GM18907 (cell line): ENCODE measurements at regions not wholly inside any gene's neighbourhood (a gene's known extent, or its start where the extent isn't known, plus 50 kb on each side); places are given as distances from the start of the nearest gene placed in this dataset.
A peak's percentile ranks its signal among the peaks of the same experiment; 100 is the strongest.

Source experiments
- ATAC-seq: cut with Tn5 transposase; IDR thresholded peaks from one replicate; pipeline ENCODE4 v1.9.1; 2021; ENCODE audit warnings: mild to moderate bottlenecking, moderate library complexity; ENCODE audit not compliant: unreplicated experiment

DNA sequence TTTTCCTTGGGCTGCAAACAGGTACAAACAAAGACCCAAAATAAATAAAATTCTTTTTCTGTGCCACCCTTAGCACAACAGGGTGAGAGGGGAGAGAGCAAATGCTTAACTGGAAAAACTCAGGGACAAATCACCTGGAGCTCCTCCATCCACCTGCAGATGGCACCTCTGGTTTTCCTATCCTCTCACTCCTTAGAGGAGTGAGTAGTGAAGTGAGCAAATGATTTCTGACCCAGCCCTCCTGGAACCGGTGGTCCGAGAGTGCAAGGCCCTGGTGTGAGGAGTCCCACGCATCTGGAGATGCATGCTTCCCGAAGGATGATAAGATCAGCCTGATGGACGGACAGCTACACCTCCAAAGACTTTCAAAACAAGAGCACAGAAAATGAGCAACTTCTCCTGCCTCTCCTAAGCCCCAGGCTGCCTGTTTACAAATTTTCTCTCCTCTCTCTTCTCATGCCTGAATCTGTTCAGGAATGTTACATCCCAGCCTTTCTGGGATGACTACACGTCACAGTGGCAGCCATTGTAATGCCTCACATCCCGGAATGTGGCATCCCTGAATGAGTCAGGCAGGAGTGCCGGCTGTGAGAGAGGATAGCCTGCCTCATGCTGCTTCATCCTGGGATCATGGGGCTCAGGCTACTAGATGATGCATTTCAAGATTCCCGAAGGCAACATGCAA is 86.4 kb downstream of the ADRB2 start:
- ATAC-seq, result no peak

DNA sequence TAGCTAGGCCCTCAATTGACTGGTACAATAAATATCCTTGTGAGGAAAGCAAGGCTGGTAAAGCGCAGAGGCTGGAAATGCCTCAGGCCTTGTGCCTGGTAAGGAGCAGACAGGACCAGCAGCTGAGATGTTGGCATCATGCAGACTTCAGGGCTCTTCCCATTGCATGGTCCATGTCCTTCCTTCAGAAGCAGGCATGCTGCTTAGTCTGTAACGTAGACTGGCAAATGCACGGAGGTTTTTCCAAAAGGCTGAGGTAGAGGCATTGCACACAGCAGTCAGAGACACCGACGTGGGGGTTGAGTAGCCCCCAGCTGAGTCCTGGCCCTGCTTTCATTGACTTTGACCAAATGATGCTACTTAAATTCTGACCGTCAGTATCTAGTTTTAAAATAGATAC is 87.1 kb downstream of the ADRB2 start:
- ATAC-seq, result no peak

DNA sequence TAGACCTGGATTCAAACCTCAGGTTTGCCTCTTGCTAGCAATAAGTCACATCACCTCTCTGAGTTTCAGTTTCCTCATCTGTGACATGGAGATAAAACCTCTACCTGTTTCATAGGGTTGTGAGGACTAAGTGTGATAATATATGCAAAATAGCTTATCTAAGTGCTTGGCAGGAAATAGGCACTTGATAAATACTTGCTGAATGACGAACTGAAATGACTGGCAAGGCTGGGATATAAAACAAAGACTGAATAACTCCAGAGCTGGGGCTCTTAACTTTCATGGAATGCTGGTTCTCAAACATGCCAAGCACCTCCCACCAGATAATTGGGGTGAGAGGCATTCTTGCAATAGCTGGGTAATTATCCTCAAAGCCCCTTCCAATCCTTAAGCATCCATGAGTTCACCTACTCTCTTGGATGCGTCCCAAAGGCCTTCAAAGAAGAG is 87.6 kb downstream of the ADRB2 start:
- ATAC-seq, result no peak

DNA sequence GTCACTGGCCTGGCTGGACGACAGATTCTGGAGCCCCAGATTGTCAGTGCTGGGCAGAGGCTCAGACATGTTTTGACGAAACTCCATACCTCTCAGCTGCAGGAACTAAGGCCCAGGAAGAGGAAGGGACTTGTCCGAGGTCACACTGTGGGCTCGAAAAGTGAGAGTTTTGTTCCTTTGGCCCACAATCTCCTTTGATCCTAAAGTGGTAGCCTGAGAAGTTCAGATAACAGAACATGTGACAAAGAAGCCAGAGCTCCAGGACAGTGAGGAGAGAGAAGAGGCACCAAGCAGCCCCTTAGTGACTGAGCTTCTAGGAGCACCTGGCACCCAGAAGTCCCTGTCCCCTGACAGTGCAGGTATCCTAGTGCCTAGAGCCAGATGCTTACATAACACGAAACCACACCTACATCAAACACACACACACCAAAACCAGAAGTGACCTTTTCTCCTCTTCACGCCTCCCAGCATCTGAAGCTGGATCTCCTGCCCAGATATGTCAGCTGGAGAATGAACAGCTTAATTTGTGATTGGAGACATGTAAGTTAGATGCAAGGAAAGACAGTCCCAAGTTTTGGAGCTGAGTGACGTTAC is 88.9 kb downstream of the ADRB2 start:
- no peak for ATAC-seq

DNA sequence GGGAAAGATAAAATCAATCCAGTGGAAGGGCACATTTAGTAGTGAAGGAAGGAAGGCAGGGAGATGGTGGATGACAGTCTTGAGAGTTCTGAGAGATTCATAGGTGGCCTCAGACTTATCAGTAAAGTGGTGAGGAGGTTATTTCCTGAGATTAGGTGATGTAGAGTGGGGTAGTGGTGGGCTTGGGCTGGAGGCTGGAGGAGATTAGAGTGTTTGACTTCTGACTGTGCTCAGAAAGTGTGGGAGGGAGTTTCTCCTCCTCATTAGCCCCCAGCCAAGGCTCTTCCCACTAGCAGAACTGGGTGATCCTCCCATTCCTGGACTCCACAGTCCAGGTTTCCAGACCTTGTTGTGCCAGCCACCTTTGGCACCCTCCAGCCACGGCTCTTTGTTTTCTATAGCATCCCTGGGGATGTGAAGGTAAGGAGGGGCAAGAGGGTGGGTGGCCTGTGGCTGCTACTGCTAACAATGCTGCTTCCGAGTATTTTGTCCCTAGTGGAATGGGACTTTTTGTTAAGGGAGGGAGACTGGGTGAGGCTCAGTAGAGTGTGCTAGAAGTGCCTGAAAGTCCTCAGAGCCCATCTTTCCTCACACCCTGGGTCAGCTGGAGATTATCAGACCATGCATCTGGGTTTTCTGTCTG is 94.4 kb downstream of the ADRB2 start:
- ATAC-seq, result no peak

DNA sequence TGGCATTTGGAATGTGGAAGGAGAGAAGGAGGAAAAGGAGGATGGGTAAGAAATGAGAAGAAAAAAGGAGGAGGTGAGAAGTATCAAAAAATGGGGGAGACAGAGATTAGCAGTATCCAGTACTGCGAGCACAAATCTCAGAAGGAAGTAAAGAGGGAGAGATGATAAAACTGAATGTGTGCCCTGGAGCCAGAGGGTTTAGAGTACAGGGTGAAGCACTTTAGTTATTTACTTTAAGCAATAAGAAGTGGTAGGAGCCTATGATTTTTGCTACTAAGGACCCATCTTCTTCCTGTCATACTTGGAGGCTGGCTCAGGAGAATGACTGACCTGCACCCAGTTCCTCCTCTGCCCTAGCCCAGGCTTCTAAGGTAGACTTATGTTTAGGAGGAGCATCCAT is 94.9 kb downstream of the ADRB2 start:
- no peak for ATAC-seq

DNA sequence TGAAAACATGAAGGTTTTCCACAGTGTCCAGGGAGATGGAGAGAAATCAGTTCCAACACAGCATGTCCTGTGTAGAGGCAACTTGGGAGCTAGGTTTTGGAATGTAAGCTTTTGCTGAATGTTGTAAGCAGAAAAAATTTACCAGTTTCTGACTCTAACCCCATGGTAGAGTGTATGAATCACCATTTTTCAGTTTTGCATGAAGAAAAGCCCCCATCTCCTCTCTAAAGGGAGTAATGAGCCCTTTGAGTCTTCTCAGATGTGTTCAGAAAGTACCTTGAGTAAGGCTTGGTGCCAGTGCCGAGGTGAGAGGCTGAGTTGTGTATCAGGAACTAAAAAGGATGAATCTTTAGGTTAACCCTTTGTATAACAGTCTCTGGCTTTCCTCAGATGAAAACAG is 96.2 kb downstream of the ADRB2 start:
- ATAC-seq, result peak; percentile 93

DNA sequence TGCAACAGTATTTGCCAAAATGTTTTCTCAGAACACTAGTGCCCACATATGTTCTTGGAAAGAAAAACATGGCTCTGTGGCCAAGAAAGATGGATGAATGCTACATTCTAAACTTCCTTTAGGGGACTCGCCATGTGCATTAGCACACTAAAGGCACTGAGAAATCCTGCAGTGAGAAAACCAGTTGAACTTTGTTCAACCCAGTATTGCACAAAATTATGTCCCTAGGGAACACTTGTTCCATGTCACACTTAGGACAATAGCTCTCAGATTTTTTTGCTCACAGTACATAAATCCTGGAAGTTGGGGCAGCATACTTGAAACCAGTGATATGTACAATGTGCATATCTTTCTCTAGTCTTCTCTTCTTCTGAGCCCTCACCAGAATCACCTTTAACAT is 96.6 kb downstream of the ADRB2 start:
- no peak for ATAC-seq

DNA sequence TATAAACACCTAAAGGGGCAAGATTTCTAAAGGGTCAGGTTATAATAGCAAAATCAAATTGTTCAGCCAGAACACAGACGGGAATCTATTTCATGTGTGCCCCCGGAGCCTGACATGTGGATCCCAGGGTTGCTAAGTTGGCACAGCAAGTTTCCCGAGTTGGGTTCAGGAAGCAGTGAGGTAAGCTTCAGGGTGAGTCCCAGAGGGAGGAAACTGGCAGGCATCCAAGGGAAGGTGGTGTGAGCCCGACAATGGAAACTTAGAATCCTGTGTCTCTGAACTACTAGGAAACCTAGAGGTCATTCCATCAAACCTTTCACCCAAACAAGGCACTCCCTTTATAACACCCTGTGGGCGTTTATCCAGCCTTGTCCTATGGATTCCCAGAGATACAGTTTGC is 98.4 kb downstream of the ADRB2 start:
- no peak for ATAC-seq

DNA sequence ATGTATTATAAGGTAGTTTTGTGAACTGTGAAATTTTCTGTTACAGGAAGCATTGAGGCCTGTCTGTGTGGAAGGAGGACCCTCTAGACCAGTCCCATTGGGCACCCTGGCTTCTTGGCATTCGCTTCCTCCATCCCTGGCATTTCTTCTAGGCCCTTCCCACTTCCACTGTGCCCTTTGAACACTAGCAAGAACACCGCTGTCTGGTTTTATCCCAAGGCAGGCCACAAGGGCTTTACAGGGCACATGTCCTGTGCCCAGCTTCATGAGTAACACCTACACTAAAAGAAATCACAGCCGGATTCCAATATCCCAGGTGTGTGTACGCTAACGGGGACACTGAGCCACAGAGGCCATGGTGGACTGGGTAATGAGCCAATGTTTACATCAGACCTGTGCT is 99.8 kb downstream of the ADRB2 start:
- no peak for ATAC-seq

DNA sequence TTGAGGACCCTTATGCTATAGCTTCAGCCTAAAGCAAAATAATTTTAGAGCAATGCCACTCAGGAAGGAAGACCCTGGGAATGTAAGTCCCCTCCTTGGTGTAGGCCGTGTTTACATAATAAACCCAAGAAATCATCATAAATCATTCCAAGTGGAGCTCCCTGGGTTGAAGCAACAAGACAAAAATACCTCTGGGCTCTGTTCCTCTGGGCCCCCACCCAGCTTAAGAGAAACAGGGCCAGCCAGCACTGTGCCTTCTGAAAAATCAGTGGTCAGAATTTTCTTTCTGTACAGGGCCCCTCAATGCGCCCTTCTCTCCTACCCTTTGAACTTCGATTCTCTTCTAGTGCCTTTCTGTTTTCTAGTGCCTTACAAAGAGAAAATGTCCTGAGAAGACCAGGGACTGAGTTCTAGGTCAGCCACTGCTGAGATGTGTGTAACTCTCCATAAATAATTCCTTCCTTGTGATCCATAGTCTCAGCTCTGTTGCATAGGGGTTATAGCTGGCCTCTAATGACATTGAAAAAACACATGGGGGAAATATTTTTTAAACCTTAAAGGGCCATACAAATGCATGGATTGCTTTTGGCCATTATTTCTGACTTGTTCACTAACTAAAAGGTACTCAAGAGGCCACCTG is 101.0 kb downstream of the ADRB2 start:
- ATAC-seq, result no peak

DNA sequence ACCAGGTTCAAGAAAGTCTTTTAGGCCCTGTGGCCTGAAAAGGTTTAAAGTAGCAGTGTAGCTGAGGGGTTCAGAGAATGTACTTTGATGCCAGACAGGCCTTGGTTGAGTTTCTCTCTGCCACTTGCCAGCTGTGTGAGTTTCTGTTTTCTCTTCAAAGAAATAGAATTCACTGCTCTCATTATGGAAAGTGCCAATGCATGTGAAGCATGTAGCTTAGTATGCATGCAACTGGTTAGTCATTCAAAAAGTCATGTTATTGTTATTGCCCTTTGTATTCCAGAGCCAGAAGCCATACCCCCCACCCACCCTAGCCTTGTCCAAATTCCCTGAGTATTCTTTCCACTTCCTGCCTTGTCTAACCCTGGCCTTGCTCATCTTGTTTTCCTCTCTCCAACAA is 101.7 kb downstream of the ADRB2 start:
- ATAC-seq, result no peak

DNA sequence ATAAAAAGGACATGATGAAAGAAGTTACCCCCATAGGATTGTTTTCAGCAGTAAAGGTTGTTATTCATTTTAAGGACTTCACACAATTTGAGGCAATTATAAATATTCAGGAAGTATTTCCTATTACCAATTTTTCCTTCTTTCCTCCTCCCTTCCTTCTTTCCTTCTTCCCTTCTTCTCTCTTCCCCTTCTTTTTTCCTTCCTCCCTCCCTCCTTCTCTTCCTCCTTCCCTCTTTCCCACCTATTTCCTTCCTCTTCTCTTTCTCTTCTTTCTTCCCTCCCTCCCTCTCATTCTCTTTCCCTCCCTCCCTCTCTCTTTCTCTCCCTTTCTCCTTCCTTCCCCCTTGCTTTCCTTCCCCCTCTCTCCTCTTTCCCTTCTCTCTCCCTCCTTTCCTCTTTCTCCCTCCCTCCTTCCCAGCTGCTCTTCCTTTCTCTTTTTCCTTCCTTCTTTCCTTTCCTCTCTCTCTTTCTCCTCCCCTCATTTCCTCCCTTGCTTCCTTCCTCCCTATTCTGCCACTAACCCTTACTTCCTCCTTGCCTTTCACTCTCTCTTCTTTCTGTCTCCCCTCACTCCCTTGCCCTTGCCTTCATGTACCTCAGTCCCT is 105.1 kb downstream of the ADRB2 start:
- ATAC-seq, result no peak

DNA sequence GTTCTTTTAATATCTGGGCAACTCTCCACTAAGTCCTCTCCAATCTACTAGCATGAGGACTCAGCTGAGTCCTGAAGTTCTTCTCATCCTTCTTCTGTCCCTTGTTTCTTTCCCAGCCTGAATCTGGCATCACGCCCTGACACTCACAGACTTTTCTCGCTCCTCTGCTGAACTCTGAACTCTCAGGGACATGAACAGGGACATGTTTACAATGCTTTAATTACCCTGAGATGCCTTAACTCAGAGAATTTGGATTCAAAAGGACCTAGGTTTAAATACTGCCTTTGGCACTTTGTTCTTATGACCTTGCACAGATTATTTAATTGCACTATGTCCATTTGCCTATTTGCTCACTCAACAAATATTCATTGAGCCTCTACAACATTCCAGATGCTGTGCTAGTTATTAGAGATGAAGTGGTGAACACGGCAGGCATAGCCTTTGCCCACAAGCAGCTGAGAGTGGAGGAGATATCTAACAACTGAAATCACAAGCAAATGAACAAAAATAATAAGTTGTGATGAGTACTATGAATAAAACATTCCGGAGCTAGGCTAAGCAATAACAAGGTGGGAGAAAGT is 106.0 kb downstream of the ADRB2 start:
- no peak for ATAC-seq

DNA sequence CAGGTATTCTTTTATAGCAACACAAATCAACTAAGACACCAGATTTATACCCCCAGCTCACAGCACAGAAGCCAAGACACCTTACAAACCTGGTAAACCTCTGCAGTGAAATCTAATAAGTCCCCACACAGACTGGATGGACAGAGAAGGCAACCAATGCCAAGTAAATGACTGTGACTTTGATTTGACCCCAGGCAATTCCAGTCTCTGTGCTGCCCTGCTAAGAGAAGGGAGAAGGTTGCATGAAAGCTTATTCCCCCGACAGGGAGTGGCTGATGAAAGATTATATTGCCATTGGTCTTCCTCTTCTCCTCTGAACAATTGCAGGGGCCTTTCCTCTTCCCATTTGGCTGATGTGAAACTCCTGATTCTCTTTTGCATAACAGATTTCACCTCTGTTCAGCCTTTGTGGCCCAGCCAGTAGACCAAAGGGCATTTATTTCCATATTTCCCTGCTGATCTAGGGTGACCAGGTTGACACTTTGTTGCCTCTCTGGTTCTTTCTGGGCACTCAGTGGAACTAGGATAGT is 107.6 kb downstream of the ADRB2 start:
- ATAC-seq, result no peak

DNA sequence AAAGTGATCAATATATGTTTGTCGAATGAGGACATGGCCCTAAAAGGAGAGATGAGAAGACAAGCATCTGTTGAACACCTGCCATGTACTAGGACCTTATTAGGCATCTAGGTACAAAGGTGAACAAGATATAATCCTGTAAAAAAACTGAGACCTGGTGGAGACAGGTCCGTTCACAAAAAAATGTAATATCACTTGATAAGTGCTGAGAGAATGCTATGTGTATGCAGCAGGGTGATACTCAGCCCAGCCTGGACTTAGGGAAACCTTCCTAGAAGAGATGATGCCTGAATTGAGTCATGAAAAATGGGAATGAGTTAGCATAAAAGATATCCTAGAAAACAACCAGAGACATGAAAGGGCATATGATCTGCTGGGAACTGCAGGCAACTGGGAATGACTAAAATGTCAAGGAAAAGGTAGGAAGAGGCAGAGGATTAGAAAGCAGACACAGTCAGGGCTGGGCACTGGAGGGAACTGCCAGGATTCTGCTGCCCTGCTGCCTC is 108.5 kb downstream of the ADRB2 start:
- no peak for ATAC-seq

DNA sequence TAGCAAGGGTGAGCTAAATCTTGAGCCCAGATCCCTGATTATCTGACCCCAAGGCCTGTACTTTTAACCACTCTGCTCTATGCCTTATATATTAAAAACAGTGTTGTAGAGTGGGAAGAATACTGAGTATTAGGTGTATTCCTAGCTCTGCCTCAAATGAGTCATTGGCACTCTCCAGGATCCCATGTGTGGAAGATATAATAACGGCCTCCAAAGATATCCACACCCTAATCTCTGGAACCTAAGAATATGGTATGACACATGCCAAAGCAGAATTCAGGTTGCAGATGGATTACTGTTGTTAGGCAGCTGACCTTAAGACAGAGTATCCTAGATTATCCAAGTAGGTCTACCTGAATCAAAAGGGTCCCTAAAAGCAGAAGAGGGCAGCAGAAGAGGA is 110.8 kb downstream of the ADRB2 start:
- ATAC-seq, result no peak

DNA sequence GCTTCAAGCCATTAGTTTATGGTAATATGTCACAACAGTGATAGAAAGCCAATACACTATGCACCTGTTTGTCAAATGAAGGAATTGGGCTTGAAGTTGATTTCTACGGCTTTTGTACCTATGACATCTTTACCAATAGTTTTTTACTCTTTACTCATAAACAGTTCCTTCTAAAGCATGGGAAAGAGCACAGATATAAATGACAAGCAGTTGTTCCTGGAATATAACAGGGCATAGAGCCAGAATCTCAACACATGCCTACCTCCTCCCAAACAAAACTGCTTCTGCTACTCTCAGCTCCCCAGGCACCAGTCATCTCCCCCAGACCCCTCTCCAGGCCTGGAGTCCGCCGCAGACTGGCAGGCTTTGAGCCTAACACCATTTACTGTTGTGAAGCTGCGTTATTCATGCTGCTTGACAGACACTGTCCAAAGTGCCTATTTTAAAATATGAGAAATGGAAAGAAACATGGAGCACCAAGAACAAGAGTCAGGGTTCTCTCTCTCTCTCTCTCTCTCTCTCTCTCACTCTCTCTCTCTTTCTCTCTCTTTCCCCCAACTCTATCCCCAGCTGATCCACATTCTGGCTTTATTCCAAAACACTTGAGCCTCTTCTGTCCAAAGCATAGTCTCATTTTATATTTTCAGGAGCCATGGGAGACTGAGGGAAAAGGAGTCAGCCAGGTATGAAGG is 111.6 kb downstream of the ADRB2 start:
- ATAC-seq, result no peak

DNA sequence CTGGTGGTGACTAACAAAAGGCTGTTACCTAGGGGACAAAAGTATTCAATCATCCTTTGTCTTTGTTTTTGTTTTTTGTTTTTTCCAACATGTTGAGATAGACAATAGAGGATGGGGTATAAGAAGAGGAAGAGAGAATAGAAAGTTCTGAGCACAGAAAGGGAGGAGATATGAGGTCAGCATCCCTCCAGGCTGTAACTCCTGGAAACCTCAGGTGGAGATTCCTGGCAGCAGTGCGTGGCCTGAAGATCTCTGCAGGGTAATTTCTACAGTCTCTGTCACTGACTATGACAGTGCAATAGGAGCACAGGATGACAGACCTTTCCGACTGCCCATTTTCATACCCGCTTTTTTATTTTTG is 112.1 kb downstream of the ADRB2 start:
- ATAC-seq, result no peak

DNA sequence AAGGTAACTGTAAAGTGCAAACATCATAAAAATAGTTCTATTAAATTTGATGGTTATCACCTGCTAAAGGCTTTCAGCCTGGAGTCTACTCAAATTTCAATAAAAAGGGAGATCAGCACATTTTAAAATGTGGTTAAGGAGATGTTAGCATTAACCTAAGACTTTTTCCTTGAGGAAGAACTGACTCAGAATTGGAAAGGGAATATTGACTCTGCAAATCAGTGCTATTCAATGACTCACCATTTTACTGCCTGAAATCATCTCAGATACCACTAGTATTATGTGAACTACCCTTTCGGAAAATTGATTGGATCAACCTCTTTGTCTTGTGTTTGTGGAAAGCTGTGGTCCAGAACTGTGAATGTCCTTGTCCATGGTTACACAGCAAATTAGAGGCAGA is 113.3 kb downstream of the ADRB2 start:
- no peak for ATAC-seq
